Smooth muscle cell of the brain vasculature (primary cell): ENCODE measurements at regions not wholly inside any gene's neighbourhood (a gene's known extent, or its start where the extent isn't known, plus 50 kb on each side); places are given as distances from the start of the nearest gene placed in this dataset.

Experiments
- DNase-seq: peaks from one replicate; pipeline ENCODE4 v3.0.0-alpha.2; 2012; ENCODE audit warnings: low read depth, low spot score

DNA sequence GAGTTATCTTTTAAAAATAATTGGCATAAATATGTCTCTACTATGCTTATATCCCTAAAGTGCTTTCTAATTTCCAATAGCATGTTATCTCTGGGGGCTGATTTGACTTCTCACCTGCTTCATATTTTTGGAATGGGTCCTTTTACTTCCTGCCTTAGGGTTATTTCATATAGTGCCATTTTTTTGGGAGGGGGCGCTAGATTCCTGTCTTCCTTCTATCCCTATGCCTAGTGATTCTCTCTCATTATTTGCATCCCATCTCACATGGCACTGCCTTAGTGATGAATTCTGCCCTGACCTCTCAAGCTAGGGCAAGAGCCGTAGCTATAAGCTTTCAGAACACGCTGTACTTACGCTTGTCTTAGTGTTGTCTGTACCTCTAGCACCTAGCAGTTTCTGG is 150.3 kb upstream of the SLITRK3 start:
- no peak for DNase-seq

- DNase-seq: no peak
Observed at GRCh38 chr3:165343185-165343584, 147.0 kb upstream of the SLITRK3 start.

DNA sequence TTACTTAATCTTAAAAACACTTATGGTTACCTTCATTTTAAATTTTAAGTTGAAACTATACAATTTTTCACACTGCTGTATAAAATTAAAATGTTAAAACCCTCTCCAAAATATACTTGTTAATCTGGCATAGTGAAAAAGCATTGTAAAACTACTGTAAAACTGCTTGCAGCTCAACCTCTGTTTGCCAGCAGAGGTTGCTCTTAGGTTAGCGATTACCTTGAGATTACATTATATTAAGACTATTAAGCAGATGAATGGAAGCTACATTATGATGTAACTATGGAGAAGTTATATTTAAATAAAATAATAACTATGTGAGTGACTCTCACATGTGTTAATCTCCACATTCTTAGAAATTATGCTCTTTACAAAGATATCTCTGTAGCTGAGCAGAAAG is 143.6 kb upstream of the SLITRK3 start:
- no peak for DNase-seq

GRCh38 chr3:165336786-165337185 is 140.6 kb upstream of the SLITRK3 start:
- DNase-seq: no peak
